B cell (primary cell): ENCODE measurements at regions not wholly inside any gene's neighbourhood (a gene's known extent, or its start where the extent isn't known, plus 50 kb on each side); places are given as distances from the start of the nearest gene placed in this dataset.
"Not testable (repeated sequence)": the region's sequence is repeated elsewhere in the genome, so short reads cannot be mapped to it uniquely, and the experiment has no call there.

Experiments
- ATAC-seq: fragments of 200-7000 bp; cut with Tn5 transposase; one replicate; pipeline ENCODE4 v1.10.0; 2021; ENCODE audit warnings: low read depth, mild to moderate bottlenecking, moderate number of reproducible peaks, moderate library complexity
- CTCF ChIA-PET: fragments of 350-600 bp; sonication (Branson Sonifier 250); formaldehyde crosslinking; loops from one replicate; lab custom pipeline; 2021; ENCODE audit warnings: antibody characterized with exemption, inconsistent platforms; lab: Charles Lee
- POLR2A ChIA-PET: fragments of 350-600 bp; sonication (Branson Sonifier 250); formaldehyde crosslinking; loops from one replicate; lab custom pipeline; 2021; ENCODE audit warnings: antibody characterized with exemption; lab: Charles Lee
- DNase-seq: peaks from one replicate; pipeline ENCODE4 v3.0.0; 2013
- H2AFZ ChIP-seq: 2 replicates; pipeline ENCODE4 v1.6.1; 2012; ENCODE audit warnings: mild to moderate bottlenecking, low read depth, low read length; ENCODE audit not compliant: insufficient read depth, poor library complexity, severe bottlenecking
- H3K27ac ChIP-seq, 2 donors: 1 replicate in 1 of 2; 2 replicates in 1 of 2; pipeline ENCODE4 v1.5.1; 2012 to 2013; ENCODE audit warnings: low read length in 2 of 2, mild to moderate bottlenecking in 2 of 2, moderate library complexity in 1 of 2
- H3K27me3 ChIP-seq, 4 experiments: fragments of 200-600 bp in 1 of 4; sonication (generic) in 1 of 4; replicated peaks in 1 of 4; 1 replicate in 2 of 4; 2 replicates in 2 of 4; pipeline versions ENCODE4 v1.6.1 to v1.7.0; 2013 to 2016; ENCODE audit warnings: low read length in 3 of 4, mild to moderate bottlenecking in 2 of 4, mixed read lengths in 1 of 4, moderate library complexity in 1 of 4; ENCODE audit not compliant: insufficient read depth in 4 of 4, control insufficient read depth in 3 of 4; ENCODE audit errors: control extremely low read depth in 1 of 4
- H3K36me3 ChIP-seq, 2 experiments: replicated peaks in 1 of 2; 1 replicate in 1 of 2; 2 replicates in 1 of 2; pipeline versions ENCODE4 v1.6.1 to v1.7.1; 2013; ENCODE audit warnings: low read length in 1 of 2; ENCODE audit not compliant: insufficient read depth in 2 of 2, control insufficient read depth in 1 of 2; ENCODE audit errors: control extremely low read depth in 1 of 2, extremely low read depth in 1 of 2
- H3K4me1 ChIP-seq, 2 donors: fragments of 200-600 bp in 1 of 2; sonication (generic) in 1 of 2; 1 replicate in 1 of 2; 2 replicates in 1 of 2; pipeline versions ENCODE4 v1.5.1 to v1.6.1; 2013 to 2017; ENCODE audit warnings: low read length in 2 of 2; ENCODE audit not compliant: control insufficient read depth in 2 of 2, insufficient read depth in 2 of 2
- H3K4me2 ChIP-seq: replicated peaks from 2 replicates; pipeline ENCODE3; 2012; ENCODE audit warnings: mild to moderate bottlenecking, low read depth, low read length; ENCODE audit not compliant: poor library complexity, severe bottlenecking
- H3K4me3 ChIP-seq, 5 experiments: fragments of 200-600 bp in 1 of 5; sonication (generic) in 1 of 5; 1 replicate in 3 of 5; 2 replicates in 2 of 5; pipeline versions ENCODE4 v1.5.1 to v1.7.0; 2011 to 2016; ENCODE audit warnings: low read length in 4 of 5, mild to moderate bottlenecking in 4 of 5, low read depth in 2 of 5, control low read depth in 1 of 5, moderate library complexity in 1 of 5; ENCODE audit not compliant: insufficient read depth in 1 of 5; ENCODE audit errors: control extremely low read depth in 1 of 5, extremely low read depth in 1 of 5
- H3K79me2 ChIP-seq: fragments of 200-600 bp; sonication (generic); one replicate; pipeline ENCODE4 v1.6.0; 2016; ENCODE audit warnings: low read length; ENCODE audit not compliant: control insufficient read depth, insufficient read depth
- H3K9ac ChIP-seq: fragments of 200-600 bp; sonication (generic); 2 replicates; pipeline ENCODE4 v1.6.1; 2017; ENCODE audit warnings: mild to moderate bottlenecking, low read length, moderate library complexity
- H3K9me3 ChIP-seq, 3 donors: one replicate each; pipeline versions ENCODE4 v1.6.1 to v1.7.1; 2013; ENCODE audit warnings: low read length in 2 of 3; ENCODE audit not compliant: control insufficient read depth in 2 of 3, insufficient read depth in 1 of 3; ENCODE audit errors: control extremely low read depth in 1 of 3
- H4K20me1 ChIP-seq: 2 replicates; pipeline ENCODE4 v1.6.0; 2012; ENCODE audit warnings: mild to moderate bottlenecking, low read length; ENCODE audit not compliant: insufficient read depth, control insufficient read depth, poor library complexity, severe bottlenecking
- H3K27ac Mint-ChIP-seq: one replicate; pipeline ENCODE4 v1.8.0; 2021; ENCODE audit warnings: mixed read lengths
- H3K27me3 Mint-ChIP-seq: one replicate; pipeline ENCODE4 v1.8.0; 2021; ENCODE audit warnings: mixed read lengths
- H3K4me1 Mint-ChIP-seq: one replicate; pipeline ENCODE4 v1.8.0; 2021; ENCODE audit warnings: mixed read lengths
- H3K4me3 Mint-ChIP-seq: one replicate; pipeline ENCODE4 v1.8.0; 2021; ENCODE audit warnings: mixed read lengths
- H3K9me3 Mint-ChIP-seq: one replicate; pipeline ENCODE4 v1.8.0; 2022; ENCODE audit warnings: mixed read lengths; ENCODE audit not compliant: insufficient read depth
- CTCF ChIP-seq: fragments of 200-600 bp; IDR thresholded peaks from one replicate; pipeline ENCODE4 v1.8.0; 2022; ENCODE audit warnings: antibody characterized with exemption, mild to moderate bottlenecking
- WGBS: methylation state at CpG from one replicate; pipeline ENCODE4 v1.1.5; 2013; ENCODE audit warnings: missing lambda C conversion rate; ENCODE audit not compliant: insufficient coverage; 5-methylcytosine and 5-hydroxymethylcytosine counted together
- intact Hi-C: fragments of 100-400 bp; cut with micrococcal nuclease; formaldehyde crosslinking; loops from one replicate; pipeline ENCODE4 v1.10.0; 2022

- H3K4me2 ChIP-seq, H3K27me3 ChIP-seq, H3K79me2 ChIP-seq, DNase-seq, H3K4me3 Mint-ChIP-seq, H3K36me3 ChIP-seq, H2AFZ ChIP-seq, H3K9me3 ChIP-seq, H3K4me1 Mint-ChIP-seq, H3K27ac Mint-ChIP-seq, intact Hi-C loops, H3K4me3 ChIP-seq, H4K20me1 ChIP-seq, H3K27ac ChIP-seq, POLR2A ChIA-PET, H3K9me3 Mint-ChIP-seq, H3K9ac ChIP-seq, H3K4me1 ChIP-seq, ATAC-seq: not testable (repeated sequence)
- no CpG with 5 or more reads among the region's 10 CpGs for WGBS
- peaks cover 32% of the 10 kb centered on the region for H3K27me3 Mint-ChIP-seq
- CTCF ChIA-PET, result interaction anchor here (0.6 to 3.1 kb wide), 14 partner anchors 9 to 1561 kb away, joined by 3 to 20 read pairs (median 6); no protein-coding TSS in a partner anchor
These were observed 91.4 kb upstream of the PABPC3 start for GRCh38 chr13:25004489-25004888.

- POLR2A ChIA-PET, result not testable (repeated sequence)
- intact Hi-C loops, result loop anchor here (1.0 kb wide), 1 partner anchor 32 kb away; no protein-coding TSS in a partner anchor
- H3K4me3 Mint-ChIP-seq, result peak overlapping the region; percentile 1
These were observed 90.9 kb upstream of the PABPC3 start for GRCh38 chr13:25005050-25005497.

GRCh38 chr13:25007389-25007788 is 88.5 kb upstream of the PABPC3 start:
- H3K27me3 ChIP-seq, ATAC-seq, H3K79me2 ChIP-seq, H4K20me1 ChIP-seq, H3K4me3 ChIP-seq, DNase-seq, H3K27ac ChIP-seq, intact Hi-C loops, H2AFZ ChIP-seq, H3K4me1 ChIP-seq, H3K4me1 Mint-ChIP-seq, H3K9ac ChIP-seq, H3K4me3 Mint-ChIP-seq, H3K9me3 ChIP-seq, H3K27ac Mint-ChIP-seq, H3K36me3 ChIP-seq, H3K4me2 ChIP-seq, H3K9me3 Mint-ChIP-seq: not testable (repeated sequence)
- CTCF ChIA-PET, result interaction anchor here (3.1 kb wide), 1 partner anchor 30 kb away, joined by 20 read pairs; no protein-coding TSS in a partner anchor
- WGBS, result no CpG with 5 or more reads among the region's 3 CpGs
- peaks cover 20% of the 10 kb centered on the region for H3K27me3 Mint-ChIP-seq
- POLR2A ChIA-PET, result interaction anchor here (0.6 kb wide), 1 partner anchor 910 kb away, joined by 4 read pairs; no protein-coding TSS in a partner anchor

More at GRCh38 chr13:25005050-25005497, 90.9 kb upstream of the PABPC3 start:
- H3K36me3 ChIP-seq, H3K4me3 ChIP-seq, H3K27ac ChIP-seq, H3K9me3 ChIP-seq, H3K9ac ChIP-seq, H3K9me3 Mint-ChIP-seq, H4K20me1 ChIP-seq, H3K27me3 ChIP-seq, H2AFZ ChIP-seq, H3K4me1 ChIP-seq, H3K4me1 Mint-ChIP-seq, H3K27ac Mint-ChIP-seq, H3K79me2 ChIP-seq: not testable (repeated sequence)
- TF ChIP-seq CTCF, result peak; percentile 51
- WGBS, result no CpG with 5 or more reads among the region's 5 CpGs
- peak; percentile 72 for ATAC-seq
- peak; percentile 63 for DNase-seq
- peak overlapping the region; percentile 44 for H3K4me2 ChIP-seq
- H3K27me3 Mint-ChIP-seq, result peaks cover 29% of the 10 kb centered on the region
- CTCF ChIA-PET, result interaction anchor here (0.6 to 3.1 kb wide), 14 partner anchors 10 to 1561 kb away, joined by 3 to 20 read pairs (median 6); no protein-coding TSS in a partner anchor
